Liver (tissue), 8 donors: ENCODE measurements at regions not wholly inside any gene's neighbourhood (a gene's known extent, or its start where the extent isn't known, plus 50 kb on each side); places are given as distances from the start of the nearest gene placed in this dataset.

Experiments
- DNase-seq: peaks from one replicate; pipeline ENCODE4 v3.0.0-alpha.2; 2017; ENCODE audit warnings: low spot score
- H3K27ac ChIP-seq, 2 donors: one replicate each; pipeline ENCODE4 v1.7.0; 2013; ENCODE audit warnings: inconsistent platforms in 2 of 2, low read length in 2 of 2, control low read depth in 1 of 2, low read depth in 1 of 2, mild to moderate bottlenecking in 1 of 2
- H3K27me3 ChIP-seq, 4 donors: one replicate each; pipeline versions ENCODE4 v1.6.1 to v1.7.0; 2013; ENCODE audit warnings: low read length in 3 of 4, inconsistent platforms in 1 of 4, mild to moderate bottlenecking in 1 of 4, moderate library complexity in 1 of 4; ENCODE audit not compliant: control insufficient read depth in 4 of 4, insufficient read depth in 4 of 4
- H3K36me3 ChIP-seq, 4 donors: one replicate each; pipeline versions ENCODE4 v1.6.1 to v1.7.0; 2013; ENCODE audit warnings: low read length in 3 of 4, mild to moderate bottlenecking in 3 of 4, low read depth in 1 of 4, moderate library complexity in 1 of 4; ENCODE audit not compliant: control insufficient read depth in 4 of 4, insufficient read depth in 3 of 4
- H3K4me1 ChIP-seq, 4 donors: one replicate each; pipeline versions ENCODE4 v1.6.1 to v1.7.0; 2013; ENCODE audit warnings: low read length in 3 of 4, mild to moderate bottlenecking in 3 of 4, moderate library complexity in 1 of 4; ENCODE audit not compliant: control insufficient read depth in 4 of 4, insufficient read depth in 4 of 4
- H3K4me3 ChIP-seq, 3 donors: one replicate each; pipeline versions ENCODE4 v1.6.1 to v1.7.0; 2013; ENCODE audit warnings: low read length in 3 of 3, control low read depth in 1 of 3, low read depth in 1 of 3, mild to moderate bottlenecking in 1 of 3
- H3K9ac ChIP-seq, 2 donors: one replicate each; pipeline ENCODE4 v1.7.0; 2013; ENCODE audit warnings: low read length in 2 of 2, mild to moderate bottlenecking in 2 of 2, moderate library complexity in 2 of 2, control low read depth in 1 of 2, low read depth in 1 of 2
- H3K9me3 ChIP-seq, 4 donors: one replicate each; pipeline versions ENCODE4 v1.6.1 to v1.7.0; 2013; ENCODE audit warnings: low read length in 3 of 4; ENCODE audit not compliant: control insufficient read depth in 4 of 4
- EGR1 ChIP-seq, 2 donors: IDR thresholded peaks; 2 replicates each; pipeline ENCODE4 v1.6.1; 2016 to 2018; ENCODE audit warnings: antibody characterized with exemption in 2 of 2, low read depth in 2 of 2
- FOXA1 ChIP-seq: IDR thresholded peaks from 2 replicates; pipeline ENCODE4 v1.6.1; 2016; ENCODE audit warnings: antibody characterized with exemption
- FOXA2 ChIP-seq: IDR thresholded peaks from 2 replicates; pipeline ENCODE4 v1.6.1; 2016; ENCODE audit warnings: antibody characterized with exemption
- GABPA ChIP-seq, 2 donors: IDR thresholded peaks in 1 of 2; conservative IDR thresholded peaks in 1 of 2; 2 replicates each; pipeline ENCODE4 v1.6.1; 2016; ENCODE audit warnings: antibody characterized with exemption in 2 of 2, mild to moderate bottlenecking in 1 of 2, moderate library complexity in 1 of 2
- HNF4A ChIP-seq, 2 donors: conservative IDR thresholded peaks; 2 replicates each; pipeline ENCODE4 v1.6.1; 2016; ENCODE audit warnings: antibody characterized with exemption in 2 of 2, mild to moderate bottlenecking in 2 of 2
- HNF4G ChIP-seq: IDR thresholded peaks from 2 replicates; pipeline ENCODE4 v1.6.1; 2016; ENCODE audit warnings: antibody characterized with exemption
- JUND ChIP-seq, 2 donors: IDR thresholded peaks; 2 replicates each; pipeline ENCODE4 v1.6.1; 2016; ENCODE audit warnings: antibody characterized with exemption in 2 of 2
- NR2F2 ChIP-seq: IDR thresholded peaks from 2 replicates; pipeline ENCODE4 v1.6.1; 2016; ENCODE audit warnings: antibody characterized with exemption
- RAD21 ChIP-seq, 2 donors: IDR thresholded peaks; 2 replicates each; pipeline ENCODE4 v1.6.1; 2016; ENCODE audit warnings: antibody characterized with exemption in 2 of 2, mild to moderate bottlenecking in 2 of 2
- RXRA ChIP-seq, 2 donors: IDR thresholded peaks; 2 replicates each; pipeline ENCODE4 v1.6.1; 2017 to 2018; ENCODE audit warnings: antibody characterized with exemption in 2 of 2, mild to moderate bottlenecking in 1 of 2
- SP1 ChIP-seq: IDR thresholded peaks from 2 replicates; pipeline ENCODE4 v1.6.1; 2018; ENCODE audit warnings: antibody characterized with exemption, mild to moderate bottlenecking
- TAF1 ChIP-seq: conservative IDR thresholded peaks from 2 replicates; pipeline ENCODE4 v1.6.1; 2016; ENCODE audit warnings: antibody characterized with exemption, mild to moderate bottlenecking
- YY1 ChIP-seq: IDR thresholded peaks from 2 replicates; pipeline ENCODE4 v1.6.1; 2016; ENCODE audit warnings: antibody characterized with exemption, mild to moderate bottlenecking
- WGBS: extraction: QIAGEN DNeasy Blood & Tissue Kit; methylation state at CpG from one replicate; pipeline ENCODE4 v1.1.7; 2013; 5-methylcytosine and 5-hydroxymethylcytosine counted together
- TF ChIP-seq, protein P1 (sequence below): IDR thresholded peaks from 2 replicates; pipeline ENCODE4 v1.6.1; 2016; ENCODE audit warnings: antibody characterized with exemption
- TF ChIP-seq, protein P2 (sequence below): IDR thresholded peaks from 2 replicates; pipeline ENCODE4 v1.6.1; 2016; ENCODE audit warnings: antibody characterized with exemption
- TF ChIP-seq, protein P3 (sequence below): IDR thresholded peaks from 2 replicates; pipeline ENCODE4 v1.6.1; 2016; ENCODE audit warnings: antibody characterized with exemption
- TF ChIP-seq, protein P4 (sequence below): fragments of 150-350 bp; IDR thresholded peaks from 2 replicates; pipeline ENCODE4 v1.5.1; 2017; ENCODE audit warnings: improper control_type of control experiment, low read depth, low read length; ENCODE audit not compliant: missing input control
- TF ChIP-seq, protein P5 (sequence below): IDR thresholded peaks from 2 replicates; pipeline ENCODE4 v1.6.1; 2016; ENCODE audit warnings: antibody characterized with exemption, mild to moderate bottlenecking
- donor health status: healthy.
- donor health status: healthy.
- donor health status: healthy.
- donor health status: healthy.
- donor health status: healthy.

DNA sequence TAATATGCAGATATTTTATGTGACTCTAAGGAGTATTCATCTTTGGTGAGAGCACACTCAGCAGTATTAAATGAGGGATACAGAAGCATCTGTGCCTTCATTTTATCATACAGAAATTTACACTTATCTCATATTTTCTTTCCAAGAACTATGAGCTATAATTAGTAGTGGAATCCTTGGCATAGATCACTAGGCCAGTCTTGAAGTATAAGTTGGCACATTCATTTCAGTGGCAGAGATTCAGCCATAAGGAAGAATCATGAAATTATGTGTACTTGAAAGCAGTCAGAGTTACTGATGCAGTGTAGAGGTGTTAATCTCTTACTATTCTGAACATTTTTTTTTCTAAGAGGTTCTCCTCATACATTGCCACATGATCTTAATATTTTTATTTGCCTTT lies 393.6 kb upstream of the GOLIM4 start:
- Histone ChIP-seq H3K27ac (no peak overlapping the region), H3K27me3 (no peaks in the 10 kb centered on the region), H3K36me3 (no peaks in the 10 kb centered on the region), H3K4me3 (no peak overlapping the region), H3K9ac (no peak overlapping the region), H3K9me3 (no peaks in the 10 kb centered on the region), H3K4me1 (no peaks in the 10 kb centered on the region)
- no peak for DNase-seq
- TF ChIP-seq, protein P1, sequence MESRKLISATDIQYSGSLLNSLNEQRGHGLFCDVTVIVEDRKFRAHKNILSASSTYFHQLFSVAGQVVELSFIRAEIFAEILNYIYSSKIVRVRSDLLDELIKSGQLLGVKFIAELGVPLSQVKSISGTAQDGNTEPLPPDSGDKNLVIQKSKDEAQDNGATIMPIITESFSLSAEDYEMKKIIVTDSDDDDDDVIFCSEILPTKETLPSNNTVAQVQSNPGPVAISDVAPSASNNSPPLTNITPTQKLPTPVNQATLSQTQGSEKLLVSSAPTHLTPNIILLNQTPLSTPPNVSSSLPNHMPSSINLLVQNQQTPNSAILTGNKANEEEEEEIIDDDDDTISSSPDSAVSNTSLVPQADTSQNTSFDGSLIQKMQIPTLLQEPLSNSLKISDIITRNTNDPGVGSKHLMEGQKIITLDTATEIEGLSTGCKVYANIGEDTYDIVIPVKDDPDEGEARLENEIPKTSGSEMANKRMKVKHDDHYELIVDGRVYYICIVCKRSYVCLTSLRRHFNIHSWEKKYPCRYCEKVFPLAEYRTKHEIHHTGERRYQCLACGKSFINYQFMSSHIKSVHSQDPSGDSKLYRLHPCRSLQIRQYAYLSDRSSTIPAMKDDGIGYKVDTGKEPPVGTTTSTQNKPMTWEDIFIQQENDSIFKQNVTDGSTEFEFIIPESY: no peak
- TF ChIP-seq, protein P2, sequence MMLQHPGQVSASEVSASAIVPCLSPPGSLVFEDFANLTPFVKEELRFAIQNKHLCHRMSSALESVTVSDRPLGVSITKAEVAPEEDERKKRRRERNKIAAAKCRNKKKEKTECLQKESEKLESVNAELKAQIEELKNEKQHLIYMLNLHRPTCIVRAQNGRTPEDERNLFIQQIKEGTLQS: no peak
- no peak for TF ChIP-seq SP1
- TF ChIP-seq TAF1: no peak
- TF ChIP-seq, protein P3, sequence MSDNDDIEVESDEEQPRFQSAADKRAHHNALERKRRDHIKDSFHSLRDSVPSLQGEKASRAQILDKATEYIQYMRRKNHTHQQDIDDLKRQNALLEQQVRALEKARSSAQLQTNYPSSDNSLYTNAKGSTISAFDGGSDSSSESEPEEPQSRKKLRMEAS: no peak
- TF ChIP-seq HNF4A (conservative IDR thresholded peaks at IDR 0.05): no peak
- TF ChIP-seq YY1: no peak
- no peak for TF ChIP-seq FOXA1
- no peak for TF ChIP-seq EGR1 (IDR thresholded peaks at IDR 0.05; ENCODE audit: low read depth in 2 of 2)
- TF ChIP-seq HNF4G: no peak
- TF ChIP-seq GABPA (IDR thresholded peaks at IDR 0.05 in 1 of 2, conservative IDR thresholded peaks at IDR 0.05 in 1 of 2): no peak
- no peak for TF ChIP-seq JUND (IDR thresholded peaks at IDR 0.05)
- no peak for TF ChIP-seq NR2F2
- no peak for TF ChIP-seq RAD21 (IDR thresholded peaks at IDR 0.05)
- TF ChIP-seq FOXA2: no peak
- TF ChIP-seq, protein P4, sequence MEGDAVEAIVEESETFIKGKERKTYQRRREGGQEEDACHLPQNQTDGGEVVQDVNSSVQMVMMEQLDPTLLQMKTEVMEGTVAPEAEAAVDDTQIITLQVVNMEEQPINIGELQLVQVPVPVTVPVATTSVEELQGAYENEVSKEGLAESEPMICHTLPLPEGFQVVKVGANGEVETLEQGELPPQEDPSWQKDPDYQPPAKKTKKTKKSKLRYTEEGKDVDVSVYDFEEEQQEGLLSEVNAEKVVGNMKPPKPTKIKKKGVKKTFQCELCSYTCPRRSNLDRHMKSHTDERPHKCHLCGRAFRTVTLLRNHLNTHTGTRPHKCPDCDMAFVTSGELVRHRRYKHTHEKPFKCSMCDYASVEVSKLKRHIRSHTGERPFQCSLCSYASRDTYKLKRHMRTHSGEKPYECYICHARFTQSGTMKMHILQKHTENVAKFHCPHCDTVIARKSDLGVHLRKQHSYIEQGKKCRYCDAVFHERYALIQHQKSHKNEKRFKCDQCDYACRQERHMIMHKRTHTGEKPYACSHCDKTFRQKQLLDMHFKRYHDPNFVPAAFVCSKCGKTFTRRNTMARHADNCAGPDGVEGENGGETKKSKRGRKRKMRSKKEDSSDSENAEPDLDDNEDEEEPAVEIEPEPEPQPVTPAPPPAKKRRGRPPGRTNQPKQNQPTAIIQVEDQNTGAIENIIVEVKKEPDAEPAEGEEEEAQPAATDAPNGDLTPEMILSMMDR: no peak
- TF ChIP-seq, protein P5, sequence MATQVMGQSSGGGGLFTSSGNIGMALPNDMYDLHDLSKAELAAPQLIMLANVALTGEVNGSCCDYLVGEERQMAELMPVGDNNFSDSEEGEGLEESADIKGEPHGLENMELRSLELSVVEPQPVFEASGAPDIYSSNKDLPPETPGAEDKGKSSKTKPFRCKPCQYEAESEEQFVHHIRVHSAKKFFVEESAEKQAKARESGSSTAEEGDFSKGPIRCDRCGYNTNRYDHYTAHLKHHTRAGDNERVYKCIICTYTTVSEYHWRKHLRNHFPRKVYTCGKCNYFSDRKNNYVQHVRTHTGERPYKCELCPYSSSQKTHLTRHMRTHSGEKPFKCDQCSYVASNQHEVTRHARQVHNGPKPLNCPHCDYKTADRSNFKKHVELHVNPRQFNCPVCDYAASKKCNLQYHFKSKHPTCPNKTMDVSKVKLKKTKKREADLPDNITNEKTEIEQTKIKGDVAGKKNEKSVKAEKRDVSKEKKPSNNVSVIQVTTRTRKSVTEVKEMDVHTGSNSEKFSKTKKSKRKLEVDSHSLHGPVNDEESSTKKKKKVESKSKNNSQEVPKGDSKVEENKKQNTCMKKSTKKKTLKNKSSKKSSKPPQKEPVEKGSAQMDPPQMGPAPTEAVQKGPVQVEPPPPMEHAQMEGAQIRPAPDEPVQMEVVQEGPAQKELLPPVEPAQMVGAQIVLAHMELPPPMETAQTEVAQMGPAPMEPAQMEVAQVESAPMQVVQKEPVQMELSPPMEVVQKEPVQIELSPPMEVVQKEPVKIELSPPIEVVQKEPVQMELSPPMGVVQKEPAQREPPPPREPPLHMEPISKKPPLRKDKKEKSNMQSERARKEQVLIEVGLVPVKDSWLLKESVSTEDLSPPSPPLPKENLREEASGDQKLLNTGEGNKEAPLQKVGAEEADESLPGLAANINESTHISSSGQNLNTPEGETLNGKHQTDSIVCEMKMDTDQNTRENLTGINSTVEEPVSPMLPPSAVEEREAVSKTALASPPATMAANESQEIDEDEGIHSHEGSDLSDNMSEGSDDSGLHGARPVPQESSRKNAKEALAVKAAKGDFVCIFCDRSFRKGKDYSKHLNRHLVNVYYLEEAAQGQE: no peak

DNA sequence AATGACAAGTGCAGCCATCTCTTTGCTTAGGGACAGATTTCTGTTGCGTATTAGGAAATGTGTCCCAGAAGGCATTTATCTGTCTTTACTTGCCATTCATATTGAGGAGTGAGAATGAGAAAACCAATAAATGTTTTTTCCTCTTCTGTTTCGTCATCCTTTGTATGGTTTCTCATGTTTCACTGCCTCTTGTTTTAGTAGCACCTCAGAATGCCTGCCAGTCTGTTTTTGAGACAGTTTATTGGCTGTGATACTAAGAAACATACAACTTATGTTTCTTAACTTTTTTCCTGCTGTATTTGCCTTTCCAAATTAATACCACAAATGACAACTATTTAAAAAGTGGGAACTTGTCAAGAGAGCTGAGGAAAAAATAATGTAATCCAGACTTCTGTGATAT lies 390.2 kb upstream of the GOLIM4 start:
- DNase-seq: no peak
- TF ChIP-seq EGR1 (IDR thresholded peaks at IDR 0.05; ENCODE audit: low read depth in 2 of 2) (no peak), HNF4G (no peak), FOXA2 (no peak), SP1 (no peak), YY1 (no peak), RAD21 (IDR thresholded peaks at IDR 0.05) (no peak), HNF4A (conservative IDR thresholded peaks at IDR 0.05) (no peak), FOXA1 (no peak), RXRA (IDR thresholded peaks at IDR 0.05) (no peak), TAF1 (no peak), JUND (IDR thresholded peaks at IDR 0.05) (no peak), GABPA (IDR thresholded peaks at IDR 0.05 in 1 of 2, conservative IDR thresholded peaks at IDR 0.05 in 1 of 2) (no peak)
- TF ChIP-seq, protein P3: no peak
- TF ChIP-seq, protein P4: no peak
- TF ChIP-seq, protein P2: no peak
- Histone ChIP-seq H3K4me3 (no peak overlapping the region), H3K27ac (no peak overlapping the region), H3K9me3 (no peaks in the 10 kb centered on the region), H3K4me1 (no peaks in the 10 kb centered on the region), H3K36me3 (no peaks in the 10 kb centered on the region), H3K9ac (no peak overlapping the region), H3K27me3 (no peaks in the 10 kb centered on the region)
- WGBS: 80% methylated on average over 2 of the region's 2 CpGs
